NOMO-1 treated with DMSO at 0.1 percent for 48 hours (cell line): ENCODE measurements at regions not wholly inside any gene's neighbourhood (a gene's known extent, or its start where the extent isn't known, plus 50 kb on each side); places are given as distances from the start of the nearest gene placed in this dataset.

Source experiments
- DNase-seq: peaks from one replicate; lab custom pipeline; 2025; ENCODE audit not compliant: unreplicated experiment; lab: John Stamatoyannopoulos, UW

GRCh38 chr1:184302346-184302745, 84.5 kb upstream of the C1orf21 start:
- no peak for DNase-seq

DNA sequence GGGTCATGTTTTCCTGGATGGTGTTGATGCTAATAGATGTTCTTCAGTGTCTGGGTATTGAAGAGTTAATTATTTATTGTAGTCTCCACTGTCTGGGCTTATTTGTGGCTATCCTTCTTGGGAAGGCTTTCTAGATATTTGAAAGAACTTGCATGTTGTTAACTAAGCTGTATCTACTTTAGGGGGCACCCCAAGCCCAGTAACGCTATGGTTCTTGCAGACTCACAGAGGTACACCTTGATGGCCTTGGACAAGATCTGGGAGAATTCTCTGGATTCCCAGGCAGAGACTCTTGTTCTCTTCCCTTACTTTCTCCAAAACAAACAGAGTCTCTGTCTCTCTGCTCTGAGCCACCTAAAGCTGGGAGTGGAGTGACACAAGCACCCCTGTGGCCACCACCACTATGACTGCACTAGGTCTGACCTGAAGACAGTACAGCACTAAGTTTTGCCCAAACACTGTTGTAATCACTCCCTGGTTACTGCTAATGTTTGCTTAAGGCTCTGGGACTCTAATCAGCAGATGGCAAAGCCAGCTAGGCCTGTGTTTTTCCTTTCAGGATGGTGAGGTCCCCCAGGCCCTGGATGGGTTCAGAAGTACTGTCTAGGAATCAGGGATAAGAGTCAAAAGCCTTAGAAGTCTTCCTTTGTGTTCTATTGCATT, 76.5 kb upstream of the C1orf21 start:
- no peak for DNase-seq

DNA sequence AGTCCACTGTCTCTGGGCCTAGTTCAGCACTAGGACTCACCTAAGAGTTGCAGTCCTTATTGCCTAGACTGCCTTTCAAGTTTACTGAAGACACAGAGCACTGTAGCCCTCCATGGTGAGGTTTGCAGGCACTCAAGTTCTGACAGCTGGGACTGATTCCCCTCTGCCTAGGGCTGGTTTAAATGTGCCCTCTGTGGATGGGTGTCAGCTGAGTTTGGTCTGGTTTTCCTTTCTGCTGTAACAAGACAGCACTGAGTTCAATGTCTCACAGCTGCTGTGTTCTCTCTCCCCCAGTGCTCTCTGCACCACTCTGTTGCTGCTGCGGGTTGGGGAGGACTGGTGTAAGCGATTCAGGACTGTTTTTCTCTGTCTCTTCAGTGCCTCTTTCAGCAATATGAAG, 75.2 kb upstream of the C1orf21 start:
- no peak for DNase-seq

DNA sequence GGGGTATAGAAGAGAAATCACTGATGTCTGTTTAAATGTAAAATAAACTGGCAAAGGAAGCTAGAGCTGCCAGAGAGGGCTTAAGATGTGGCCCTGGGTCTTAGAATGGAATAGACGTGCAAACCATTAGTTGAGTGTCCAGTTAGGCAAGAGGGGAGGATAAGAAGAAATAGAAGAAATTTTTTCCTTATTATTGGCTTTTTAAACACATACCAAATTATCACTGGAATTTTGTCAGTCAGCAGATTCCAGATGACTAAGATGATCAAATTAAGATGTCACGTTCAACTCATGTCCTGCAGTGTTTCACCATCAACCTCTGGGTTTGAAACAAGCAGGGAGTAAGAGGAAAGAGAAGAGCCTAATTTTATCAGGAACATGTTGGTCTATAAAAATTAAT, 71.6 kb upstream of the C1orf21 start:
- no peak for DNase-seq

DNA sequence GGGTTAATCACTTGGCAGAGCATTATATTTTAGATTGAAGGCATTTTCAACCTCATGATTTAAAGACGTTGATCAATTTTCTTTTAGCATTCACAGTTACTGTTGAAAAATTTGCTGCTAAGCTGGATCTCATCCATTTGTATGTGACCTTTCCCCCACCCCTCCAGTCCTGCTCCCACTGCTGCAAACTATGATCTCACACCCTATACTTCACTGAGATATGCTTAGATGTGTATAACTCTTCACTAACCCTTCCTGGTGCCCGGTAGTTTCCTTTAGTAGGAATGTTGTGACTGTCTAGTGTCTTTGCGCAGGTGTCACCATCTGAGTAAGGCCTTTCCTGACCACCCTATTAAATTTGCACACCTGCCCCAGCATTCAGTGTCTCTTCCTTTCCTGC, 67.0 kb upstream of the C1orf21 start:
- no peak for DNase-seq

GRCh38 chr1:184322253-184322652, 64.6 kb upstream of the C1orf21 start:
- no peak for DNase-seq

DNA sequence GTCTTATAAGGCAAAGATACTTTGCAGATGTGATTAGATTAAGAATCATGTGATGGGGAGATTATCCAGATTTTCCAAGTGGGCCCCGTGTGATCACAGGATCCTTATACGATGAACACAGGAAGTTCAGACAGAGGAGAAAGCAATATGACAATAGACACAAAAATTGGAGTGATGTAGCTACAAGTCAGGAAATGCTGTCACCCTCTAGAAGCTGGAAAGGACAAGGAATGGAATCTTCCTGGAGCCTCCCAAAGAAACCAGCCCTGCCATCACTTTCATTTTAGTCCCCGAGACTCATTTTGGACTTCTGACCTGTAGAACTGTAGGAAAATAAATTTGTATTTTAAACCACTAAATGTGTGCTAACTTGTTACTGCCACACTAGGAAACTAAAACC, 61.9 kb upstream of the C1orf21 start:
- no peak for DNase-seq

GRCh38 chr1:184326278-184326677, 60.6 kb upstream of the C1orf21 start:
- no peak for DNase-seq

- no peak for DNase-seq
Observed at GRCh38 chr1:184329245-184329953, 57.4 kb upstream of the C1orf21 start.

GRCh38 chr1:184329962-184330868, 56.6 kb upstream of the C1orf21 start:
- no peak for DNase-seq

GRCh38 chr1:184330875-184331274, 56.0 kb upstream of the C1orf21 start:
- no peak for DNase-seq
